HCT116 (cell line): ENCODE measurements at regions not wholly inside any gene's neighbourhood (a gene's known extent, or its start where the extent isn't known, plus 50 kb on each side); places are given as distances from the start of the nearest gene placed in this dataset.

Source experiments
- ATAC-seq: fragments of 200-7000 bp; cut with Tn5 transposase; 2 replicates; pipeline ENCODE4 v1.9.1; 2020; ENCODE audit warnings: mild to moderate bottlenecking, moderate library complexity
- BruUV-seq: library from RNA; stranded (reverse); fragments of 400-500 nt; replicated peaks from 2 replicates; lab custom pipeline; 2021; lab: Mats Ljungman, UMichigan
- CTCF ChIA-PET: fragments of 300-600 bp; sonication (Branson Sonifier 250); formaldehyde crosslinking; loops from one replicate; lab custom pipeline; 2021; ENCODE audit warnings: antibody characterized with exemption; lab: Charles Lee
- POLR2A ChIA-PET: fragments of 300-600, 350-600 bp; sonication (Branson Sonifier 250); formaldehyde crosslinking; loops from one replicate; lab custom pipeline; 2021; ENCODE audit warnings: antibody characterized with exemption; lab: Charles Lee
- RAD21 ChIA-PET, 2 experiments: fragments of 300-600 bp; sonication (Branson Sonifier 250); formaldehyde crosslinking; loops; one replicate each; lab custom pipeline; 2023; ENCODE audit warnings: low total read pairs in 2 of 2; ENCODE audit not compliant: uncharacterized antibody in 2 of 2, unreplicated experiment in 2 of 2, low non-redundant PET in 1 of 2; lab: Charles Lee
- DNase-seq: peaks from one replicate; pipeline ENCODE4 v3.0.0-alpha.2; 2010; ENCODE audit warnings: low read depth, low spot score
- H2AFZ ChIP-seq: fragments of 200-600 bp; shearing (Covaris generic), sonication (generic); 2 replicates; pipeline ENCODE4 v1.6.1; 2017; ENCODE audit warnings: low read depth, mixed run types, mixed read lengths, antibody characterized with exemption, low read length; ENCODE audit not compliant: poor library complexity, severe bottlenecking
- H3K27ac ChIP-seq: 2 replicates; pipeline ENCODE4 v1.5.1; 2012; ENCODE audit warnings: low read depth, low read length
- H3K27me3 ChIP-seq: fragments of 200-600 bp; sonication (generic); 2 replicates; pipeline ENCODE4 v1.6.1; 2016; ENCODE audit warnings: mixed run types, low read length, mixed read lengths; ENCODE audit not compliant: insufficient read depth
- H3K36me3 ChIP-seq, 2 experiments: fragments of 200-500 bp in 1 of 2; fragments of 200-600 bp in 1 of 2; sonication (Bioruptor generic) in 1 of 2; sonication (generic) in 1 of 2; 2 replicates each; pipeline versions ENCODE4 v1.5.1 to v1.6.1; 2014 to 2016; ENCODE audit warnings: low read length in 2 of 2, inconsistent platforms in 1 of 2, mixed read lengths in 1 of 2, mixed run types in 1 of 2; ENCODE audit not compliant: insufficient read depth in 2 of 2, control insufficient read depth in 1 of 2
- H3K4me1 ChIP-seq, 2 experiments: fragments of 200-600 bp in 1 of 2; sonication (generic) in 1 of 2; 2 replicates each; pipeline versions ENCODE4 v1.5.1 to v1.6.1; 2012 to 2017; ENCODE audit warnings: low read length in 2 of 2, inconsistent platforms in 1 of 2, mild to moderate bottlenecking in 1 of 2, mixed read lengths in 1 of 2, mixed run types in 1 of 2, moderate library complexity in 1 of 2; ENCODE audit not compliant: insufficient read depth in 2 of 2, control insufficient read depth in 1 of 2
- H3K4me2 ChIP-seq: fragments of 200-600 bp; sonication (generic); 2 replicates; pipeline ENCODE4 v1.6.1; 2017; ENCODE audit warnings: mixed run types, low read length, mixed read lengths
- H3K4me3 ChIP-seq, 2 experiments: fragments of 200-600 bp in 1 of 2; sonication (generic) in 1 of 2; replicated peaks in 1 of 2; 2 replicates each; pipeline ENCODE4 v1.5.1; 2011 to 2016; ENCODE audit warnings: low read length in 2 of 2, control low read depth in 1 of 2, low read depth in 1 of 2, mild to moderate bottlenecking in 1 of 2, mixed read lengths in 1 of 2, mixed run types in 1 of 2
- H3K79me2 ChIP-seq: fragments of 200-600 bp; sonication (generic); 2 replicates; pipeline ENCODE4 v1.6.1; 2017; ENCODE audit warnings: mild to moderate bottlenecking, mixed run types, low read length, moderate library complexity, mixed read lengths; ENCODE audit not compliant: insufficient read depth
- H3K9ac ChIP-seq: fragments of 200-600 bp; sonication (generic); 2 replicates; pipeline ENCODE4 v1.6.1; 2016; ENCODE audit warnings: low read length, mixed read lengths
- H3K9me2 ChIP-seq: fragments of 200-600 bp; sonication (generic), shearing (Covaris generic); 2 replicates; pipeline ENCODE4 v1.6.1; 2017; ENCODE audit warnings: mixed run types, mild to moderate bottlenecking, moderate library complexity; ENCODE audit not compliant: insufficient read depth
- H3K9me3 ChIP-seq, 2 experiments: fragments of 200-500 bp in 1 of 2; fragments of 200-600 bp in 1 of 2; sonication (Bioruptor generic) in 1 of 2; sonication (generic) in 1 of 2; 2 replicates each; pipeline ENCODE4 v1.6.1; 2014 to 2017; ENCODE audit warnings: low read length in 2 of 2, mixed read lengths in 2 of 2, inconsistent platforms in 1 of 2, low read depth in 1 of 2, mild to moderate bottlenecking in 1 of 2, mixed run types in 1 of 2, moderate library complexity in 1 of 2; ENCODE audit not compliant: control insufficient read depth in 1 of 2, insufficient read depth in 1 of 2
- H4K20me1 ChIP-seq: fragments of 200-600 bp; sonication (generic), shearing (Covaris generic); 2 replicates; pipeline ENCODE4 v1.6.1; 2017; ENCODE audit warnings: mixed run types, mild to moderate bottlenecking, moderate library complexity; ENCODE audit not compliant: insufficient read depth
- ATF3 ChIP-seq: IDR thresholded peaks from 2 replicates; pipeline ENCODE4 v1.6.1; 2012
- CBX3 ChIP-seq: IDR thresholded peaks from 2 replicates; pipeline ENCODE4 v1.6.1; 2012; ENCODE audit warnings: low read depth
- CTCF ChIP-seq, 3 experiments: fragments of 200-600 bp in 1 of 3; sonication (generic) in 1 of 3; IDR thresholded peaks in 2 of 3; conservative IDR thresholded peaks in 1 of 3; 2 replicates each; pipeline ENCODE4 v1.5.1; 2012 to 2017; ENCODE audit warnings: low read depth in 2 of 3, low read length in 2 of 3, antibody characterized with exemption in 1 of 3, borderline replicate concordance in 1 of 3, control low read depth in 1 of 3, mild to moderate bottlenecking in 1 of 3, mixed read lengths in 1 of 3, mixed run types in 1 of 3, moderate library complexity in 1 of 3; ENCODE audit not compliant: insufficient read depth in 1 of 3
- EGR1 ChIP-seq: IDR thresholded peaks from 2 replicates; pipeline ENCODE4 v1.6.1; 2012; ENCODE audit warnings: low read depth
- ELF1 ChIP-seq: IDR thresholded peaks from 2 replicates; pipeline ENCODE4 v1.6.1; 2012; ENCODE audit warnings: low read depth, borderline replicate concordance
- EZH2 ChIP-seq: fragments of 200-600 bp; sonication (generic); IDR thresholded peaks from 2 replicates; pipeline ENCODE4 v1.6.1; 2017; ENCODE audit warnings: antibody characterized with exemption, mixed run types
- FOSL1 ChIP-seq: IDR thresholded peaks from 2 replicates; pipeline ENCODE4 v1.6.1; 2012; ENCODE audit warnings: low read depth
- JUND ChIP-seq: IDR thresholded peaks from 2 replicates; pipeline ENCODE4 v1.6.1; 2012
- MAX ChIP-seq: IDR thresholded peaks from 2 replicates; pipeline ENCODE4 v1.6.1; 2012
- SIN3A ChIP-seq: IDR thresholded peaks from 2 replicates; pipeline ENCODE4 v1.6.1; 2012; ENCODE audit warnings: low read depth
- SRF ChIP-seq: IDR thresholded peaks from 2 replicates; pipeline ENCODE4 v1.6.1; 2012; ENCODE audit warnings: low read depth
- TCF7L2 ChIP-seq: IDR thresholded peaks from 2 replicates; pipeline ENCODE4 v1.7.0; 2011; ENCODE audit warnings: borderline replicate concordance, inconsistent platforms; ENCODE audit not compliant: insufficient read depth, insufficient read length; ENCODE audit errors: extremely low read depth
- YY1 ChIP-seq: IDR thresholded peaks from 2 replicates; pipeline ENCODE4 v1.6.1; 2011; ENCODE audit warnings: low read length, low read depth, moderate library complexity, mild to moderate bottlenecking; ENCODE audit not compliant: insufficient replicate concordance; ENCODE audit errors: extremely low read depth
- ZBTB33 ChIP-seq: IDR thresholded peaks from 2 replicates; pipeline ENCODE4 v1.6.1; 2011; ENCODE audit warnings: mild to moderate bottlenecking, low read length, moderate library complexity; ENCODE audit not compliant: insufficient replicate concordance; ENCODE audit errors: extremely low read depth
- ZFX ChIP-seq: fragments of 450-650 bp; IDR thresholded peaks from 2 replicates; pipeline ENCODE4 v1.6.1; 2017
- intact Hi-C: fragments of 100-400 bp; cut with micrococcal nuclease; formaldehyde crosslinking; loops from 2 replicates; pipeline ENCODE4 v1.10.0; 2022

GRCh38 chr4:23207059-23207458, 514.3 kb downstream of the GBA3 start:
- Histone ChIP-seq H3K27me3 (no peaks in the 10 kb centered on the region), H3K27ac (no peak overlapping the region), H4K20me1 (no peaks in the 10 kb centered on the region), H3K36me3 (no peaks in the 10 kb centered on the region), H3K79me2 (no peaks in the 10 kb centered on the region), H3K4me2 (no peak overlapping the region), H2AFZ (no peak overlapping the region), H3K9me3 (peaks cover 10 to 16% of the 10 kb centered on the region in 2 experiments; a peak in 2 of 4 replicates), H3K4me1 (no peaks in the 10 kb centered on the region), H3K4me3 (no peak overlapping the region), H3K9me2 (no peaks in the 10 kb centered on the region), H3K9ac (no peak overlapping the region)
- ChIA-PET POLR2A (no interaction called here), CTCF (no interaction called here), RAD21 (no interaction called here)
- no TSS peak for BruUV-seq
- no peak for DNase-seq
- no peak for ATAC-seq
- intact Hi-C loops = no loop called here
- TF ChIP-seq FOSL1 (no peak), SRF (no peak), JUND (no peak), CTCF (IDR thresholded peaks at IDR 0.05 in 2 of 3, conservative IDR thresholded peaks at IDR 0.05 in 1 of 3; ENCODE audit: borderline replicate concordance in 1 of 3, insufficient read depth in 1 of 3, low read depth in 2 of 3, low read length in 2 of 3) (no peak), EZH2 (no peak), ELF1 (no peak), TCF7L2 (no peak), SIN3A (no peak), EGR1 (no peak), CBX3 (no peak), YY1 (no peak), ZFX (no peak), MAX (no peak), ATF3 (no peak), ZBTB33 (no peak)
